ENCODE measurements at regions not wholly inside any gene's neighbourhood (a gene's known extent, or its start where the extent isn't known, plus 50 kb on each side); places are given as distances from the start of the nearest gene placed in this dataset.
"Not testable (repeated sequence)": the region's sequence is repeated elsewhere in the genome, so short reads cannot be mapped to it uniquely, and the experiment has no call there.

GRCh38 chr14:66025779-66026178, 460.4 kb upstream of the CCDC196 start:
- no peak for DNase-seq

DNA sequence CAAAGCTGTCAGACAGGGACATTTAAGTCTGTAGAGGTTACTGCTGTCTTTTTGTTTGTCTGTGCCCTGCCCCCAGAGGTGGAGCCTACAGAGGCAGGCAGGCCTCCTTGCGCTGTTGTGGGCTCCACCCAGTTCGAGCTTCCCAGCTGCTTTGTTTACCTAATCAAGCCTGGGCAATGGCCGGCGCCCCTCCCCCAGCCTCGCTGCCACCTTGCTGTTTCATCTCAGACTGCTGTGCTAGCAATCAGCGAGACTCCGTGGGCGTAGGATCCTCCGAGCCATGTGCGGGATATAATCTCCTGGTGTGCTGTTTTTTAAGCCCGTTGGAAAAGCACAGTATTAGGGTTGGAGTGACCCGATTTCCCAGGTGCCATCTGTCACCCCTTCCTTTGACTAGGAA, 454.2 kb upstream of the CCDC196 start:
- not testable (repeated sequence) for DNase-seq

DNA sequence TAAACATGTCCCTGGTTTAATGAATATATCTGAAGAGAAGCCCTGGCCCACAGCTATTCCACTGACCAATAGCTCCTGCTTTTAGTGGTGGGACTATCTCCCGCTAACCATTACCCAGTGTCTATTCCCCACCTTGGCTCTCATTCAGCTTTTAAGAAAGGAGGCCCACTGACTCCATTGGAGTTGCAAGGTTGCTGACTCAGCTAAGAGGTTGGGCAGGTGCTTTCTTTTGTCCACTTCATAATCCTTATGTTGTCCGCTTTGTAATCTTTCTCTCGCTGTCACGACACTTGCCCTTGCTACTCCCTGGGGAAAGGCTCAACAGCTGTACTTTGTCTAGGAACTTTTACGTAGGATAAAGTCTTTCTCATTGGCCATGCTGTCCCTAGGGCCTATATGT, 453.4 kb upstream of the CCDC196 start:
- no peak for DNase-seq

- no peak for DNase-seq
These were observed 449.6 kb upstream of the CCDC196 start for GRCh38 chr14:66036547-66036946.

DNA sequence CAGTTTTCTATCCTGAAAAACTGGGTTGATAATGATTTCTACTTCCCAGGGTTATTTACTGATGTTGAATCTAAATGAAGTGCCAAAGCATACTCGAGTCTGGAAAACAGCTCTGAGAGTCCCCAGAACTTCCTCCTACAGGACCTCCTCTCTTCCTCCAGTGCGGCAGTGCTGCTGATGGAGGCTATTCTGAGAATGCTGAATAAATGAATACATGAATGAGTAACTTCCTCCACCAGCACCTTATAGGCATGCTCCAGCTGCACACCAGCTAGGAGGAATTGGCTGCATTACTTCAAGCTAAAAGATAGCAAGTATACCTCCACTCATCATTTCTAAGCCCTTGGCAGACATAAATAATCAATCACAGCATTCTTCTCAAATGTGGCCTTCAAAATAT, 448.8 kb upstream of the CCDC196 start:
- no peak for DNase-seq

DNA sequence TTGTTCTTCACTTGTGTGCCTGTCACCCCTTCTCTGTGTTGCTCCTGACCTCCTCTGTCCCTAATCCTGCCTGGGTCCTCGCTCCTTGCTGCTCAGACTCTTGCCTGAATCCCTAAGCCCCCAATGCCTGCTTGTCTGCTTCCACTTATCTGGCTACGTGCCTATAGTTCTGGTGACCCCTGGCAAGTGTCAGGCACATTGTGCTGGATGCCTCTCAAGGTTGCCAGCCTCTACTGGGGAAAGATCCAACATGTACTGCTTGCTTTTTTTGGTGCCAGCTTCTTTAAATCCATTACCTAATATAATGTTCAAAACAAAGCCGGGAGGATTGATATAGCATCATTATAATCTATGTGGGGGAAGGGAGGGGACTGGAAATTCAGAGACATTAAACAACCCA, 448.0 kb upstream of the CCDC196 start:
- DNase-seq: no peak

- DNase-seq: no peak
These were observed 447.6 kb upstream of the CCDC196 start for GRCh38 chr14:66038618-66039017.

DNA sequence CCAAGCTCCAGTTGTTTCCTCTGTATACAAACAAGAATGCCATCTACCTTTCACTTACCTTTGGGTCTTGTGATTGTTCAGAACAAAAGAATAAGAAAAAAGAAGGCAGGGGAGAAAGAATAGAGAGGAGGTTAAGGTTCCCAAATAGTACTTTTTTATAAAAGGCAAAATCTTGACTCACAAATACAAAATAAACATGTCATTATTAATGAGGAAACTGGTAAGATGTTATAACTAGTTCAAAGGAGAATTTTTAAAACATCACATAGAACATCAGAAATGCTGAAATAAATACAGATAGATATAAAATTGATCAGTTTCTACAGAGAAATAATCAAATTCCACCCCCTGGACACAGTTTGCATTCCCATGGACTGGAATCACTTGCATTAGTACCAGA, 446.7 kb upstream of the CCDC196 start:
- DNase-seq: no peak

DNA sequence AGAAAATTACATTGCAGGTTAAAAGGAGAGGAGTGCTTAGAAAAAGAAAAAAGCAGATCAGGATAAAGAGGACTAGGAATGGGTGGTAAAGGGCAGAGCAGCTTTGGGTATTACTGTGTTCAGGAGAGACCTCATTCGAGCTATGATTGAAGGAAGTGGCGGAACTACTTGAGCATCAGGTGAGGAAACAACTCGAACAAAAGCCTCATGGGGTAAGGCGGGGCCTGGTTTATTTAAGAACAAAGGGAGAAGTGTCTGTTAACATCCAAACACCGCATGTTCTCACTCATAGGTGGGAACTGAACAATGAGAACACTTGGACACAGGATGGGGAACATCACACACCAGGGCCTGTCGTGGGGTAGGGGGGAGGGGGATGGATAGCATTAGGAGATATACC, 444.6 kb upstream of the CCDC196 start:
- no peak for DNase-seq

- DNase-seq: no peak
These were observed 442.2 kb upstream of the CCDC196 start for GRCh38 chr14:66043921-66044320.

- no peak for DNase-seq
These were observed 440.6 kb upstream of the CCDC196 start for GRCh38 chr14:66045572-66046021.

GRCh38 chr14:66046035-66046434, 440.1 kb upstream of the CCDC196 start:
- DNase-seq: no peak

GRCh38 chr14:66046591-66046990, 439.6 kb upstream of the CCDC196 start:
- DNase-seq: no peak

DNA sequence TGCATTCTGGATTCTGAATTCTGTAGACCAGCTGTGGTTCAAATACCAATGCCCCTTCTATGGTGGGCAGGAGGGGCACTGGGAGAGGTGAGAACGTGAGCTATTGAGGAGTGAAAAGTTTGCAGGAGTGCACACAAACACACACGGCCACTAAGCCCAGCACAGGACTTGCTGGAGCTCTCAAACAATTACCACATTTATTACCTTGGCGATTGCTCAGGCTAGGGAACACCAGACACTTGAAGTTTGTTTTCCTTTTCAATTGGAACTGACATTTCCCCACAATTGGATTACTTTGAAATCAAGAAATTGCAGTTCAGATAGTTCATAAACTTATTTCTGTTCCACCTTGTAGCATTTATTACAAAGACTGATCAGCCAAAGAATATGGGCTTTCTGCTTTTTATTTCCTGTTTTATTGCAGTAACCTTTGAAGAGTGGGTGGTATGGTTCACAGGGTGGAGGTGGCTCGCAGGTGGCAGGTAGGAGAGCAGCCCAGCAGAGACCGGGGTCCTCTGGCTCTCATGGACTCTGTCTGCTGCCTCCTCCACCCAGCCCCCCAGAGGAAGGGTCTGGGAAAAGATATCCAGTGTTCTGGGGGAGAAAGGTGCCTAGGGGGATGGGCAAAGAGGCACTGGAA, 429.8 kb upstream of the CCDC196 start:
- no peak for DNase-seq

DNA sequence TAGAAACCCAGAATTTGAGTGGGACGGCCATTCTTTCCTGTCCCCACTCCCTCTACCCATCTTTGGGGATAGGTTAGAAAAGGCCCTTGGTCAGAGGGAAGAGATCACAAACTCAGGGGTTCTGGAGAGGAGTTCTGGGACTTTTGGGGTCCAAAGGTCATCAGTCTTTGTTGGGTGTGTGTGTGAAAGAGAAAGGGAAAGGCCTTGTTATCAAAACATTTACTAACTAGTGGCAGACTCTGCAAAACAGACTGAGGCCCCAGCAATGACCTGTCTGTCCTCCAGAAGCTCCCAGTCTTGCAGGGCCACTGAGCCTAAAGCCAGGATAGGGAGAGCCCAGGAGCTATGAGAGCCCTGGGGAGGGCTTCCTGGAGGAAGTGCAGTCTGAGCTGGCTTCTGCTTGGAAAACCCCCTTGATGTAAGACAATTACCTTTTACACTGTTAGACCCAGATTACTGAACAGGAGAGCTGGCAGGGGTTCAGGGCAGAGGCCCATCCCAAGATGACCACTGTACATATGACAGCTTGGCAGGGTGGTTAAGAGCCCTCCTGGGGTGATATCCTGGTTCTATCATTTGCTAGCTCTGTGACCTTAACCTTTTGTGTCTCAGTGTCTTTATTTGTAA, 429.1 kb upstream of the CCDC196 start:
- no peak for DNase-seq

GRCh38 chr14:66065188-66065587, 421.0 kb upstream of the CCDC196 start:
- no peak for DNase-seq

DNA sequence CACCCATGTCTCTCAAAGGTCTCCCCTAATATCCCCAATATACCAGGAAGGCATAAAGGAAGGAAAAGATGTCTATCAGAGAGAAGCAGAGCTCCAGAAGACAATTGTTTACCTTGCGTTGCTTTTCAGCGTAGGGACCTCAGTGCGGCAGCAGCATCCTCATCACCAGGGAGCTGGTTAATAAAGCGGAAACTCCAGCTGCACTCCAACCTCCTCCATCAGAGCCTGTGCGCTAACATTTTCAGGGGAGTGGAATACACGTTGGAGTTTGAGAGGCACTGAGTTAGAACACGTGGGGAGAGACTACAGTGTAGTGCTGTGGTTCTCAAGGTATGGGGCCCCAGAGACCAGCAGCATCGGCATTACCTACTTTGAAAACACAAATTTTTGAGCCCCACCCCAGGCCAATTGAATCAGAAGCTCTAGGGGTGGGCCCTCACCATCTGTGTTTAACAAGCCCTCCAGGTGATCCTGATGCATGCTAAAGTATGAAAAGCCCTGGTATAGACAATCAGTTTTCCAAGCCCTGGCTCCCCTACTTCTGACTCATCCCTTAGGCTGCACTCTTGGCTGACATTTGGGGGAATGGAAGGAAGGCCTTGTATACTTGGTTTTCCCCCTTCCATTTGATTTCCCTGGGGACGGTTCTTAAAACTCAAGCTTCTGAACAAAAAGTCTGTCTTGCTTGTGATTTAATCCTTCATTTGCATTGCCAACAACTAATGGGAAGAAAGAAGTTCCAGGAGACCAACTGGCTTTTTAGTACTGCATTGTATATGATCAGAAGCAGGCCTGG, 419.0 kb upstream of the CCDC196 start:
- no peak for DNase-seq

DNA sequence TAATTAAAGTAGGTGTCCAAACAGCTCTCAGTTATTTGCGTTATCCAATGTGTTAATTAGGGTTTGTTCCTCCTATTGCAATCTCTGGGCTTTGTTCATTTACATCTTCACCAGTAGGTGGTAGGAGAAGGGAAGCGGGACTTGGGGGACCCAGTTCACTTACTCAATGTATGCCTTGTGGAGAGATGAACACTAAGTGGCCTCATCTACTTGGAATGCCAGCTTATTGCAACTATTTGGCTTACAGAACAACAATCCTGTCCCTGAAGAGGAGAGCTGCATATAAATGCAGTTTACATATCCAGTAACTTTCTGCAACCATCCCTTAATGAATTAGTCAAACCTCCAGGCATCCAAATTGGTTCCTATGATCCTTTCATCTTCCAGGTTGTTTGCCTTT, 417.1 kb upstream of the CCDC196 start:
- DNase-seq: no peak

- DNase-seq: no peak
These were observed 416.2 kb upstream of the CCDC196 start for GRCh38 chr14:66069830-66070541.

- DNase-seq: no peak
These were observed 415.4 kb upstream of the CCDC196 start for GRCh38 chr14:66070542-66071319.

DNA sequence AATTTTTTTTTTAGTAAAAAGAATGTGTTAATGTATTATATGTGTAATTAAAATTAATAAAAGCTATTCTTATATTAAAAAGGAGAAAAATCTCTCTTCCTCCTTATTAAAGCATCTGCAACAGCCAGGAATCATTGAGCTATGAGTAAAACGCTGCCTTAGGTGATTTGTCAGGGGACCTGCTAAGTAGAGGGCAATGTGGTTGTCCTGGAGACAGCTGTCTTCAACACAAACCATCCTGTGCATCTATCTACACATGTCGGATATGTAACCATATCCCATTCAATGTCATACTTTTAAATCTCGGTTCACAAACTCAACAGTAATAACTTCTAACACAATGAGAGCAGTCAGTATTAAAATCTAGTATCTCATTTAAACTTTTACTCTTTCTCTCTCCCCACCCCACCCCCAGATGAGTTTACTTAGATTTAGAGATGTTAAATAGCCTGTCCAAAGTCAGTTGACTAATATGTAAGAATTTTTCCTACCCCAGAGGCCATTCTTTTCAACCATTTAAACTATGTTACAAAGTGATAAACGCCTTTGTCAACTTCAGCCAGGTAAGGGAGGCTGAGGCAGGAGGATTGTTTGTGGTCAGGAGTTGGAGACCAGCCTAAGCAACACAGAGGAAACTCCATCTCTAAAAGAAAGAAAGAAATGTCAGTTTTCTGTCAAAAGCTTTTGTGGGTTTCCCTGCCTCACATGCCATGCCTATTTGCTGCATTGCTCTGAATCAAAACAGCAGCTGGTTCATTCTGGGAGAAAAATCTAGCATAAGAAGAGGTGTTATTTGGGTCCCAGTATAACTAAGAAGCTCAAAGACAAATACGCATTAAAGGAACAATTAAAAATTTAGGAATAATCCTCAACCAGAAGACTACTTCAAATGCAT, 413.7 kb upstream of the CCDC196 start:
- DNase-seq: no peak

GRCh38 chr14:66074537-66074936, 411.6 kb upstream of the CCDC196 start:
- DNase-seq: no peak

Data from left hindlimb (tissue), 1 donor.